PC-3 (cell line): ENCODE measurements at regions not wholly inside any gene's neighbourhood (a gene's known extent, or its start where the extent isn't known, plus 50 kb on each side); places are given as distances from the start of the nearest gene placed in this dataset.

Experiments
- ATAC-seq: fragments of 200-7000 bp; cut with Tn5 transposase; 2 replicates; pipeline ENCODE4 v1.9.1; 2020; ENCODE audit warnings: mild to moderate bottlenecking, moderate library complexity
- BruUV-seq: library from RNA; stranded (reverse); fragments of 400-500 nt; replicated peaks from 2 replicates; lab custom pipeline; 2021; lab: Mats Ljungman, UMichigan
- CTCF ChIA-PET: fragments of 300-600 bp; sonication (Branson Sonifier 250); formaldehyde crosslinking; loops from one replicate; lab custom pipeline; 2022; ENCODE audit warnings: antibody characterized with exemption; lab: Charles Lee
- POLR2A ChIA-PET: fragments of 300-600 bp; sonication (Branson Sonifier 250); formaldehyde crosslinking; loops from one replicate; lab custom pipeline; 2022; ENCODE audit warnings: antibody characterized with exemption; ENCODE audit not compliant: unreplicated experiment; lab: Charles Lee
- DNase-seq: peaks from one replicate; pipeline ENCODE4 v3.0.0-alpha.2; 2015
- H2AFZ ChIP-seq: fragments of 300-600 bp; sonication (generic); 2 replicates; pipeline ENCODE4 v1.6.0; 2016; ENCODE audit warnings: antibody characterized with exemption, low read length
- H3F3A ChIP-seq: fragments of 300-600 bp; sonication (generic); one replicate; pipeline ENCODE4 v1.6.0; 2017; ENCODE audit warnings: antibody characterized with exemption, low read length, control low read depth, mild to moderate bottlenecking; ENCODE audit not compliant: unreplicated experiment
- H3K27ac ChIP-seq: fragments of 300-600 bp; sonication (generic); 2 replicates; pipeline ENCODE4 v1.5.1; 2016; ENCODE audit warnings: mild to moderate bottlenecking, low read length
- H3K27me3 ChIP-seq: fragments of 300-600 bp; sonication (generic); 2 replicates; pipeline ENCODE4 v1.6.1; 2016; ENCODE audit warnings: low read length, mixed read lengths
- H3K36me3 ChIP-seq: fragments of 300-600 bp; sonication (generic); 2 replicates; pipeline ENCODE4 v1.6.1; 2016; ENCODE audit warnings: low read depth, mixed run types, low read length, mixed read lengths
- H3K4me1 ChIP-seq: fragments of 300-600 bp; sonication (generic); 2 replicates; pipeline ENCODE4 v1.5.1; 2016; ENCODE audit warnings: low read length; ENCODE audit not compliant: insufficient read depth
- H3K4me2 ChIP-seq: fragments of 300-600 bp; sonication (generic); 2 replicates; pipeline ENCODE4 v1.6.0; 2016; ENCODE audit warnings: low read length
- H3K4me3 ChIP-seq: fragments of 300-600 bp; sonication (generic); 2 replicates; pipeline ENCODE4 v1.5.1; 2016; ENCODE audit warnings: mild to moderate bottlenecking, low read length, mixed read lengths
- H3K79me2 ChIP-seq: fragments of 300-600 bp; sonication (generic); 2 replicates; pipeline ENCODE4 v1.6.1; 2017; ENCODE audit warnings: low read length, mixed read lengths
- H3K9ac ChIP-seq: fragments of 300-600 bp; sonication (generic); 2 replicates; pipeline ENCODE4 v1.6.0; 2016; ENCODE audit warnings: mild to moderate bottlenecking, low read length
- H3K9me2 ChIP-seq: fragments of 300-600 bp; sonication (generic); replicated peaks from 2 replicates; pipeline ENCODE4 v1.6.1; 2016; ENCODE audit warnings: mixed run types, low read length, mixed read lengths
- H3K9me3 ChIP-seq: fragments of 300-600 bp; sonication (generic); 2 replicates; pipeline ENCODE4 v1.6.1; 2016; ENCODE audit warnings: low read length, mixed read lengths
- H4K20me1 ChIP-seq: fragments of 300-600 bp; sonication (generic); 2 replicates; pipeline ENCODE4 v1.6.1; 2016; ENCODE audit warnings: low read length, mixed read lengths
- CTCF ChIP-seq: fragments of 300-600 bp; sonication (generic); conservative IDR thresholded peaks from 2 replicates; pipeline ENCODE4 v1.5.1; 2017; ENCODE audit warnings: antibody characterized with exemption, low read depth, mild to moderate bottlenecking, low read length
- EZH2 ChIP-seq: fragments of 300-600 bp; sonication (generic); IDR thresholded peaks from one replicate; pipeline ENCODE4 v1.6.1; 2017; ENCODE audit warnings: antibody characterized with exemption, mild to moderate bottlenecking, low read length; ENCODE audit not compliant: unreplicated experiment
- EZH2phosphoT487 ChIP-seq: fragments of 300-600 bp; sonication (generic); IDR thresholded peaks from 2 replicates; pipeline ENCODE4 v1.6.1; 2018; ENCODE audit warnings: mild to moderate bottlenecking, antibody characterized with exemption, low read length, borderline replicate concordance
- intact Hi-C: fragments of 100-400 bp; cut with micrococcal nuclease; formaldehyde crosslinking; loops from 2 replicates; pipeline ENCODE4 v1.9.0; 2023

GRCh38 chr11:134571301-134571700, 159.3 kb upstream of the B3GAT1 start:
- no peak for ATAC-seq
- H3F3A ChIP-seq: no peaks in the 10 kb centered on the region
- peaks cover 52% of the 10 kb centered on the region for H3K27me3 ChIP-seq
- no peaks in the 10 kb centered on the region for H3K36me3 ChIP-seq
- DNase-seq: no peak
- no peaks in the 10 kb centered on the region for H3K79me2 ChIP-seq
- no peak overlapping the region for H2AFZ ChIP-seq
- H3K9me3 ChIP-seq: 0 out of 2 replicates have a peak, but pooled peaks cover 4% of the 10 kb centered on the region
- no peaks in the 10 kb centered on the region for H3K4me1 ChIP-seq
- no peaks in the 10 kb centered on the region for H4K20me1 ChIP-seq
- H3K9ac ChIP-seq: no peak overlapping the region
- intact Hi-C loops: no loop called here
- no peak overlapping the region for H3K4me2 ChIP-seq
- no TSS peak for BruUV-seq
- CTCF ChIA-PET: no interaction called here
- H3K27ac ChIP-seq: no peak overlapping the region
- H3K9me2 ChIP-seq: no peaks in the 10 kb centered on the region
- POLR2A ChIA-PET: no interaction called here
- no peak for TF ChIP-seq EZH2phosphoT487
- no peak for TF ChIP-seq CTCF
- no peak for TF ChIP-seq EZH2
- H3K4me3 ChIP-seq: no peak overlapping the region

- no peak for DNase-seq
- intact Hi-C loops: no loop called here
- H3K36me3 ChIP-seq: no peaks in the 10 kb centered on the region
- H3K27me3 ChIP-seq: peaks cover 31% of the 10 kb centered on the region
- no peak overlapping the region for H3K27ac ChIP-seq
- H3K9me3 ChIP-seq: 0 out of 2 replicates have a peak, but pooled peaks cover 4% of the 10 kb centered on the region
- H4K20me1 ChIP-seq: no peaks in the 10 kb centered on the region
- H3K4me3 ChIP-seq: no peak overlapping the region
- no peak for ATAC-seq
- ChIA-PET POLR2A (no interaction called here), CTCF (no interaction called here)
- no TSS peak for BruUV-seq
- no peak overlapping the region for H3K4me2 ChIP-seq
- no peaks in the 10 kb centered on the region for H3K4me1 ChIP-seq
- no peaks in the 10 kb centered on the region for H3F3A ChIP-seq
- H3K9me2 ChIP-seq: no peaks in the 10 kb centered on the region
- H2AFZ ChIP-seq: no peak overlapping the region
- no peaks in the 10 kb centered on the region for H3K79me2 ChIP-seq
- TF ChIP-seq EZH2: no peak
- TF ChIP-seq CTCF: no peak
- TF ChIP-seq EZH2phosphoT487: no peak
- H3K9ac ChIP-seq: no peak overlapping the region
Measured at GRCh38 chr11:134569195-134569594, 157.2 kb upstream of the B3GAT1 start.

- no peak overlapping the region for H2AFZ ChIP-seq
- H3K4me3 ChIP-seq: no peak overlapping the region
- BruUV-seq: no TSS peak
- H3K9me2 ChIP-seq: no peaks in the 10 kb centered on the region
- ChIA-PET CTCF (no interaction called here), POLR2A (no interaction called here)
- H3K79me2 ChIP-seq: no peaks in the 10 kb centered on the region
- H3K27ac ChIP-seq: no peak overlapping the region
- no peaks in the 10 kb centered on the region for H4K20me1 ChIP-seq
- no peaks in the 10 kb centered on the region for H3K36me3 ChIP-seq
- DNase-seq: no peak
- TF ChIP-seq EZH2phosphoT487 (no peak), CTCF (no peak), EZH2 (no peak)
- H3F3A ChIP-seq: no peaks in the 10 kb centered on the region
- ATAC-seq: no peak
- H3K4me1 ChIP-seq: no peaks in the 10 kb centered on the region
- 0 out of 2 replicates have a peak, but pooled peaks cover 4% of the 10 kb centered on the region for H3K9me3 ChIP-seq
- 0 out of 2 replicates have a peak, but pooled peaks cover 9% of the 10 kb centered on the region for H3K27me3 ChIP-seq
- H3K9ac ChIP-seq: no peak overlapping the region
- no peak overlapping the region for H3K4me2 ChIP-seq
- intact Hi-C loops: no loop called here
Measured at GRCh38 chr11:134566311-134566710, 154.3 kb upstream of the B3GAT1 start.
